ENCODE measurements at regions not wholly inside any gene's neighbourhood (a gene's known extent, or its start where the extent isn't known, plus 50 kb on each side); places are given as distances from the start of the nearest gene placed in this dataset.

- DNase-seq (ENCODE audit: low read depth, low spot score) (no peak), ATAC-seq (no peak)
- TF ChIP-seq ELF1 (IDR thresholded peaks at IDR 0.05; ENCODE audit: borderline replicate concordance, low read depth) (no peak), CBX3 (IDR thresholded peaks at IDR 0.05; ENCODE audit: low read depth) (no peak), YY1 (IDR thresholded peaks at IDR 0.05; ENCODE audit: extremely low read depth, insufficient replicate concordance, low read depth, low read length) (no peak)
- Histone ChIP-seq H3K9me2 (ENCODE audit: insufficient read depth) (no peaks in the 10 kb centered on the region), H3K4me2 (ENCODE audit: low read length) (no peak overlapping the region), H3K79me2 (ENCODE audit: insufficient read depth, low read length) (no peaks in the 10 kb centered on the region), H3K36me3 (ENCODE audit: control insufficient read depth in 1 of 2, insufficient read depth in 2 of 2, low read length in 2 of 2) (no peaks in the 10 kb centered on the region), H3K9ac (ENCODE audit: low read length) (no peak overlapping the region), H3K27me3 (ENCODE audit: insufficient read depth, low read length) (no peaks in the 10 kb centered on the region), H3K4me3 (replicated peaks in 1 of 2; ENCODE audit: low read depth in 1 of 2, low read length in 2 of 2) (no peak overlapping the region), H3K9me3 (ENCODE audit: control insufficient read depth in 1 of 2, insufficient read depth in 1 of 2, low read depth in 1 of 2, low read length in 2 of 2) (no peaks in the 10 kb centered on the region), H3K27ac (ENCODE audit: low read depth, low read length) (no peak overlapping the region), H3K4me1 (ENCODE audit: control insufficient read depth in 1 of 2, insufficient read depth in 2 of 2, low read length in 2 of 2) (no peaks in the 10 kb centered on the region), H4K20me1 (ENCODE audit: insufficient read depth) (no peaks in the 10 kb centered on the region), H2AFZ (ENCODE audit: low read depth, low read length, poor library complexity, severe bottlenecking) (no peak overlapping the region)
- intact Hi-C loops (cut with micrococcal nuclease) = no loop called here
- ChIA-PET RAD21 (ENCODE audit: low non-redundant PET in 1 of 2, low total read pairs in 2 of 2, uncharacterized antibody in 2 of 2, unreplicated experiment in 2 of 2) (no interaction called here), CTCF (no interaction called here), POLR2A (no interaction called here)
- no TSS peak for BruUV-seq (replicated peaks)
Observed at GRCh38 chr9:17068671-17069070, 66.2 kb upstream of the CNTLN start.

GRCh38 chr9:17065062-17065461 is 69.8 kb upstream of the CNTLN start:
- intact Hi-C loops (cut with micrococcal nuclease) = loop anchor here (2.0 kb wide), 1 partner anchor 398 kb away; no protein-coding TSS in a partner anchor
- ChIA-PET RAD21 (ENCODE audit: low non-redundant PET in 1 of 2, low total read pairs in 2 of 2, uncharacterized antibody in 2 of 2, unreplicated experiment in 2 of 2) (no interaction called here), POLR2A (no interaction called here), CTCF (no interaction called here)
- no peak for ATAC-seq
- Histone ChIP-seq H3K36me3 (ENCODE audit: control insufficient read depth in 1 of 2, insufficient read depth in 2 of 2, low read length in 2 of 2) (no peaks in the 10 kb centered on the region), H3K27me3 (ENCODE audit: insufficient read depth, low read length) (no peaks in the 10 kb centered on the region), H4K20me1 (ENCODE audit: insufficient read depth) (no peaks in the 10 kb centered on the region), H3K9me2 (ENCODE audit: insufficient read depth) (no peaks in the 10 kb centered on the region), H3K4me2 (ENCODE audit: low read length) (no peak overlapping the region), H3K4me1 (ENCODE audit: control insufficient read depth in 1 of 2, insufficient read depth in 2 of 2, low read length in 2 of 2) (no peaks in the 10 kb centered on the region), H3K79me2 (ENCODE audit: insufficient read depth, low read length) (no peaks in the 10 kb centered on the region), H2AFZ (ENCODE audit: low read depth, low read length, poor library complexity, severe bottlenecking) (no peak overlapping the region), H3K27ac (ENCODE audit: low read depth, low read length) (no peak overlapping the region), H3K9me3 (ENCODE audit: control insufficient read depth in 1 of 2, insufficient read depth in 1 of 2, low read depth in 1 of 2, low read length in 2 of 2) (no peaks in the 10 kb centered on the region), H3K4me3 (replicated peaks in 1 of 2; ENCODE audit: low read depth in 1 of 2, low read length in 2 of 2) (no peak overlapping the region), H3K9ac (ENCODE audit: low read length) (no peak overlapping the region)
- TF ChIP-seq CBX3 (IDR thresholded peaks at IDR 0.05; ENCODE audit: low read depth) (no peak), ZBTB33 (IDR thresholded peaks at IDR 0.05; ENCODE audit: extremely low read depth, insufficient replicate concordance, low read length) (no peak), POLR2AphosphoS5 (IDR thresholded peaks at IDR 0.05; ENCODE audit: low read depth, low read length) (no peak), MAX (IDR thresholded peaks at IDR 0.05) (no peak), REST (IDR thresholded peaks at IDR 0.05; ENCODE audit: low read depth) (no peak), RAD21 (IDR thresholded peaks at IDR 0.05; ENCODE audit: low read depth) (no peak), EGR1 (IDR thresholded peaks at IDR 0.05; ENCODE audit: low read depth) (no peak), YY1 (IDR thresholded peaks at IDR 0.05; ENCODE audit: extremely low read depth, insufficient replicate concordance, low read depth, low read length) (no peak), EZH2 (IDR thresholded peaks at IDR 0.05) (no peak)
- BruUV-seq (replicated peaks) = no TSS peak
- no peak for DNase-seq (ENCODE audit: low read depth, low spot score)

All from HCT116 (cell line).